SK-N-SH (cell line): ENCODE measurements at regions not wholly inside any gene's neighbourhood (a gene's known extent, or its start where the extent isn't known, plus 50 kb on each side); places are given as distances from the start of the nearest gene placed in this dataset.

ENCODE experiments used
- CTCF ChIP-seq: fragments of 200-600 bp; sonication (generic); IDR thresholded peaks from 2 replicates; pipeline ENCODE4 v1.6.1; 2017; ENCODE audit warnings: antibody characterized with exemption, mild to moderate bottlenecking, moderate library complexity
- EZH2phosphoT487 ChIP-seq: fragments of 200-600 bp; sonication (generic); IDR thresholded peaks from 2 replicates; pipeline ENCODE4 v1.6.1; 2017; ENCODE audit warnings: low read depth, mixed run types, mild to moderate bottlenecking, antibody characterized with exemption, moderate library complexity, borderline replicate concordance
- FOXM1 ChIP-seq: IDR thresholded peaks from 2 replicates; pipeline ENCODE4 v1.4.0; 2012; ENCODE audit warnings: low read depth, mild to moderate bottlenecking
- JUND ChIP-seq: IDR thresholded peaks from 2 replicates; pipeline ENCODE4 v1.4.0; 2012
- POLR2AphosphoS5 ChIP-seq: IDR thresholded peaks from 2 replicates; pipeline ENCODE4 v1.6.1; 2012; ENCODE audit warnings: low read depth, low read length
- RCOR1 ChIP-seq: fragments of 150-350 bp; IDR thresholded peaks from 2 replicates; pipeline ENCODE4 v1.6.1; 2017; ENCODE audit warnings: antibody characterized with exemption, low read length
- TAF1 ChIP-seq: IDR thresholded peaks from 2 replicates; pipeline ENCODE4 v1.6.1; 2012; ENCODE audit warnings: low read depth, mild to moderate bottlenecking, low read length, moderate library complexity, borderline replicate concordance
- TCF12 ChIP-seq: IDR thresholded peaks from 2 replicates; pipeline ENCODE4 v1.4.0; 2012
- TEAD4 ChIP-seq: IDR thresholded peaks from 2 replicates; pipeline ENCODE4 v1.4.0; 2012; ENCODE audit warnings: mild to moderate bottlenecking, borderline replicate concordance; ENCODE audit not compliant: insufficient read depth
- TF ChIP-seq, protein P1 (sequence below): IDR thresholded peaks from 2 replicates; pipeline ENCODE4 v1.4.0; 2012; ENCODE audit warnings: low read depth
- TF ChIP-seq, protein P2 (sequence below): IDR thresholded peaks from 2 replicates; pipeline ENCODE4 v1.6.1; 2012; ENCODE audit warnings: mild to moderate bottlenecking, low read depth, low read length, moderate library complexity

DNA sequence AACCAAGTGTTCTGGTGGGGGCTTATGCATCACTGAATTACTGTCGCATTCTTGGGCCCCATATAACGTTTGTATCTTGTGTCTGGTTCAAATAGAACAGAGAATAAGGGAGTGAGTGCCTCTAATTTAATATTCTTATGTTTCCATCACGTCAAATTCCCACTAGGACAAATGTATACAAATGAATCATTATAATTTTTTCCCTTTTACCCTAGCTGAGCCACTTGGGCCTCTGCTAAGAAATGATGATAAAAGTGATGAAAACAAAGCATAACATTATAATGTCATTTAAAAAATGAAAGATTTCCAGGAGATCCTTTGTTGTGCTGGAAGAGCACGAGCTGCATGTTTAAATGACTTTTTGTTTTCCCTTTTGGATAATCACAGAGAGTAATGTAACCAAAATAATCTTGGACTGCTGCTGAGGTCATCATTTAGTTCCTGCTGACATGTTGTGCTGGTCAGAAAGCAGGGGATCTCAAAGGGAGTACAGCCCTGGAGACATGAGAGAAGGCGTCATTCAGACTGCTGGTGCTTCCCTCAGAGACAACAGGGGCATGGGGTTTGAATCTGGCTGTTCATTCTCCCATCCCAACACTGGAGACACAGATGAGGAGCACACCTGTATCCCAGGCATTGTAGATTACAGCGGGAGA lies 105.1 kb upstream of the SCOC start:
- no peak for TF ChIP-seq FOXM1
- no peak for TF ChIP-seq CTCF
- no peak for TF ChIP-seq EZH2phosphoT487
- no peak for TF ChIP-seq TEAD4
- TF ChIP-seq TCF12: no peak
- TF ChIP-seq, protein P1, sequence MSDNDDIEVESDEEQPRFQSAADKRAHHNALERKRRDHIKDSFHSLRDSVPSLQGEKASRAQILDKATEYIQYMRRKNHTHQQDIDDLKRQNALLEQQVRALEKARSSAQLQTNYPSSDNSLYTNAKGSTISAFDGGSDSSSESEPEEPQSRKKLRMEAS: no peak
- TF ChIP-seq RCOR1: no peak
- TF ChIP-seq TAF1: no peak
- no peak for TF ChIP-seq POLR2AphosphoS5
- TF ChIP-seq JUND: no peak
- TF ChIP-seq, protein P2, sequence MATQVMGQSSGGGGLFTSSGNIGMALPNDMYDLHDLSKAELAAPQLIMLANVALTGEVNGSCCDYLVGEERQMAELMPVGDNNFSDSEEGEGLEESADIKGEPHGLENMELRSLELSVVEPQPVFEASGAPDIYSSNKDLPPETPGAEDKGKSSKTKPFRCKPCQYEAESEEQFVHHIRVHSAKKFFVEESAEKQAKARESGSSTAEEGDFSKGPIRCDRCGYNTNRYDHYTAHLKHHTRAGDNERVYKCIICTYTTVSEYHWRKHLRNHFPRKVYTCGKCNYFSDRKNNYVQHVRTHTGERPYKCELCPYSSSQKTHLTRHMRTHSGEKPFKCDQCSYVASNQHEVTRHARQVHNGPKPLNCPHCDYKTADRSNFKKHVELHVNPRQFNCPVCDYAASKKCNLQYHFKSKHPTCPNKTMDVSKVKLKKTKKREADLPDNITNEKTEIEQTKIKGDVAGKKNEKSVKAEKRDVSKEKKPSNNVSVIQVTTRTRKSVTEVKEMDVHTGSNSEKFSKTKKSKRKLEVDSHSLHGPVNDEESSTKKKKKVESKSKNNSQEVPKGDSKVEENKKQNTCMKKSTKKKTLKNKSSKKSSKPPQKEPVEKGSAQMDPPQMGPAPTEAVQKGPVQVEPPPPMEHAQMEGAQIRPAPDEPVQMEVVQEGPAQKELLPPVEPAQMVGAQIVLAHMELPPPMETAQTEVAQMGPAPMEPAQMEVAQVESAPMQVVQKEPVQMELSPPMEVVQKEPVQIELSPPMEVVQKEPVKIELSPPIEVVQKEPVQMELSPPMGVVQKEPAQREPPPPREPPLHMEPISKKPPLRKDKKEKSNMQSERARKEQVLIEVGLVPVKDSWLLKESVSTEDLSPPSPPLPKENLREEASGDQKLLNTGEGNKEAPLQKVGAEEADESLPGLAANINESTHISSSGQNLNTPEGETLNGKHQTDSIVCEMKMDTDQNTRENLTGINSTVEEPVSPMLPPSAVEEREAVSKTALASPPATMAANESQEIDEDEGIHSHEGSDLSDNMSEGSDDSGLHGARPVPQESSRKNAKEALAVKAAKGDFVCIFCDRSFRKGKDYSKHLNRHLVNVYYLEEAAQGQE: no peak
